Nephron progenitor cell (in vitro differentiated cells): ENCODE measurements at regions not wholly inside any gene's neighbourhood (a gene's known extent, or its start where the extent isn't known, plus 50 kb on each side); places are given as distances from the start of the nearest gene placed in this dataset.

ENCODE experiments used
- DNase-seq: peaks from one replicate; pipeline ENCODE4 v3.0.0; 2021
- H3K27ac Mint-ChIP-seq: 2 replicates; pipeline ENCODE4 v1.8.0; 2021; ENCODE audit warnings: mild to moderate bottlenecking, moderate library complexity, mixed read lengths
- H3K27me3 Mint-ChIP-seq: 2 replicates; pipeline ENCODE4 v1.8.0; 2021; ENCODE audit warnings: mild to moderate bottlenecking, low read depth, mixed read lengths; ENCODE audit not compliant: poor library complexity
- H3K36me3 Mint-ChIP-seq: 2 replicates; pipeline ENCODE4 v1.8.0; 2021; ENCODE audit warnings: low read depth, mixed read lengths
- H3K4me1 Mint-ChIP-seq: 2 replicates; pipeline ENCODE4 v1.8.0; 2021; ENCODE audit warnings: mixed read lengths
- H3K4me3 Mint-ChIP-seq: 2 replicates; pipeline ENCODE4 v1.8.0; 2021; ENCODE audit warnings: mild to moderate bottlenecking, moderate library complexity, mixed read lengths
- H3K9me3 Mint-ChIP-seq: 2 replicates; pipeline ENCODE4 v1.8.0; 2021; ENCODE audit warnings: mild to moderate bottlenecking, moderate library complexity, mixed read lengths
- CTCF ChIP-seq: fragments of 200-600 bp; sonication (generic); IDR thresholded peaks from 2 replicates; pipeline ENCODE4 v1.5.0; 2021; ENCODE audit warnings: antibody characterized with exemption

GRCh38 chr14:30444451-30444850 lies 114.5 kb upstream of the G2E3 start:
- no peaks in the 10 kb centered on the region for H3K9me3 Mint-ChIP-seq

GRCh38 chr14:30445011-30445793 lies 113.8 kb upstream of the G2E3 start:
- Mint-ChIP-seq H3K9me3 (no peaks in the 10 kb centered on the region), H3K27me3 (peaks cover 8% of the 10 kb centered on the region), H3K4me1 (peaks cover 9% of the 10 kb centered on the region), H3K4me3 (no peak overlapping the region), H3K36me3 (no peaks in the 10 kb centered on the region), H3K27ac (peak overlapping the region; percentile 69)
- TF ChIP-seq CTCF = no peak
- no peak for DNase-seq

More at GRCh38 chr14:30444451-30444850, 114.5 kb upstream of the G2E3 start:
- Mint-ChIP-seq H3K27me3 (peaks cover 8% of the 10 kb centered on the region), H3K27ac (no peak overlapping the region), H3K4me3 (no peak overlapping the region), H3K4me1 (peaks cover 9% of the 10 kb centered on the region), H3K36me3 (no peaks in the 10 kb centered on the region)
- DNase-seq = no peak
- no peak for TF ChIP-seq CTCF

- DNase-seq = no peak
- Mint-ChIP-seq H3K9me3 (no peaks in the 10 kb centered on the region), H3K4me1 (peaks cover 9% of the 10 kb centered on the region), H3K27ac (no peak overlapping the region), H3K36me3 (no peaks in the 10 kb centered on the region), H3K4me3 (no peak overlapping the region), H3K27me3 (peaks cover 8% of the 10 kb centered on the region)
- no peak for TF ChIP-seq CTCF
Measured at GRCh38 chr14:30445852-30446251, 113.1 kb upstream of the G2E3 start.

GRCh38 chr14:30450631-30451545 lies 108.1 kb upstream of the G2E3 start:
- no peak for DNase-seq
- TF ChIP-seq CTCF = no peak
- H3K4me1 Mint-ChIP-seq = peaks cover under 1% of the 10 kb centered on the region
- H3K27ac Mint-ChIP-seq = no peak overlapping the region
- H3K4me3 Mint-ChIP-seq = no peak overlapping the region
- H3K27me3 Mint-ChIP-seq = no peaks in the 10 kb centered on the region
- no peaks in the 10 kb centered on the region for H3K36me3 Mint-ChIP-seq
- no peaks in the 10 kb centered on the region for H3K9me3 Mint-ChIP-seq

- Mint-ChIP-seq H3K4me1 (no peaks in the 10 kb centered on the region), H3K36me3 (no peaks in the 10 kb centered on the region), H3K9me3 (no peaks in the 10 kb centered on the region), H3K4me3 (no peak overlapping the region), H3K27ac (no peak overlapping the region), H3K27me3 (no peaks in the 10 kb centered on the region)
- no peak for DNase-seq
- no peak for TF ChIP-seq CTCF
Measured at GRCh38 chr14:30456296-30456695, 102.7 kb upstream of the G2E3 start.
